HG02678 (cell line): ENCODE measurements at regions not wholly inside any gene's neighbourhood (a gene's known extent, or its start where the extent isn't known, plus 50 kb on each side); places are given as distances from the start of the nearest gene placed in this dataset.

Experiments used
- ATAC-seq: cut with Tn5 transposase; IDR thresholded peaks from one replicate; pipeline ENCODE4 v1.9.1; 2021; ENCODE audit warnings: mild to moderate bottlenecking, moderate library complexity; ENCODE audit not compliant: unreplicated experiment

DNA sequence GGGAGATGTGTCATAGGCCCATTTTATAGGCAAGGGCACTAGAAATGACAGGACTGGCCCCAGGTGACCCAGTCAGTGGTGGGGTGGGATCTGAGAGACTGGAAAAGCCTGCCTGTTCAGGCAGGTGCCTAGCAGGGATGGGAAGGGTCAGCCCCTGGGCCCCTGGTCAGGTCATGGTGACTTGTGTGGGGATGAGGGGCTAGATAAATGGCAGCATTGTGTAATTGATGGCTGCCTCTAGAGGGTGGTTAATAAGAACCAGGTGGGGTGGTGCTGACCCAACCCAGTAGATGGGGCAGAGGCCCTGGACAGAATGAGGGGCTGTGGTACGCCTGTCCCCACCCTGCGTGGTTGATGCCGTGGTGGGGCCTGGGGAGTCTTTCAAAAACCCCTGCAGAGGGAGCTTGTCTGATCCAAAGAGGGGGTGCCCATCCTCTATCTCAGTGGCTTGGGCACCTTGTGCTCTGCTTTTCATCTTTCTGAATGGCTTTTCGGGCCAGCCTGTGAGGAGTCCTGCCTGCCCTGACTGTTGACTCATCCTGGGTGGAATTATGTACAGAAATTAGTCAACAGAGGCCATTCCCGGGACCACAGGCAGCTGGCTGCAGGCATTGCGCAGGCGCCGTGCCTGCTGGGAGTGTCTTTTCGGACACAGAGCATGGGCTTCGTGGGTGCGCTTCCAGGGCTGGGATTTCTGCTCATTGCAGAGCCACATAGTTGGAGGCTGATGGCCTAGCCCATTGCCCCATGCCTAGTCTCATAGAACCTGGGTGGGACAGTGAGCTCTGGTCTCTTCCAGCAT lies 93.6 kb upstream of the PITX1 start:
- no peak for ATAC-seq

DNA sequence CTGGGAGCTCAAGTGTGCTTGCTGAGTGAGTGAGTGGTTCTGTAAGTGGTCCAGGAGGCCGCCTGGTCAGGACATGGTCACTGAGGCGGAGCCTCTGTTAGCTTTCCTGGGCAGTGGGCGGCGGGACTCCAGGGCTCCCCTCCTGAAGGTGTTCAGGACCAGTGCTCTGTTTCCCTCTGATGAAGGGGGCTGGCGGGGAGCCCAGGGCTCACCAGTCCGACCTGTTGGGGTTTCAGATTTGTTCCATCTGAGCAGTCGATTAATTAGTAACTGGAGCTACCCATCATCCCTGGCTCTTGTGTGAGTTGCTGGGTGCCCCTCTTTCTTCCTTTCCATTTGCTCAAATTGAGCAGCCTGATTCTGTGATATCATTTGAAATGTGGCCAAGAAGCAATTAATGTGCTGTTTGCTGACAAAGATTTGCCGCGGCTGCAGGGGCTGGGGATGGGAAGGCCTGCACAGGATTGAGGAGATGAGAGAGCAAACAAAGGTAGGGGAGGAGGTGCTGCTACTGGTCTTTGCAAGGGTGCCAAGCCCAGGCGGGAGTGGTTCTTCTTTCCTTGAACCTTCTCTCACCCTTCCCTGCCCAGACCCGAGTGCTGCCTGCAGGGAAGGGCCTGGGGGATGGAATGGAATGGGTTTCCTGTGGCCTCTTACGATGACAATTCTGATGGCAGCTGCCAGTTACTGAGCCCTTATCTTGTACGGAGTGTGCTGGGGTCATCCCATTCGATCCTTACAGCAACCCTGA lies 92.8 kb upstream of the PITX1 start:
- no peak for ATAC-seq

- no peak for ATAC-seq
Measured at GRCh38 chr5:135124724-135125123, 90.7 kb upstream of the PITX1 start.

DNA sequence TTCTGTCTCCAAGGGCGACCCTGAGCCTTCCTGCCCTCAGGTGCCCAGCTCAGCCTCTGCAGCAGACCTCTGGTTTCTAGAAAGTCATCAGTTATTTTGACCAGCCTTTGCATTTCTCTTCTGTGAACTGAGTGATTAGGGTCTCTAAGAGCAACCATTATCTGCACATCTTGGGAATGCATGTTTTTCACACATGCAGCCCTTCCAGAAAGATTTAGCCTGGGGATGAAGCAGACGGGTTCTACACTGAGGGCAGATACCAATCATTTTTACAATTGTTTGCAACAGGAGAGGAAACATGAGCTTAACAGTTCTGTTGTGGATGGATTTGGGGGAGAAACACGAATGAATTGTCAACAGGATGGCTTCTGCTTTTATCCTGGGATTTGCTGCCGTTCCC lies 90.1 kb upstream of the PITX1 start:
- no peak for ATAC-seq

GRCh38 chr5:135122797-135123196 lies 88.8 kb upstream of the PITX1 start:
- no peak for ATAC-seq

DNA sequence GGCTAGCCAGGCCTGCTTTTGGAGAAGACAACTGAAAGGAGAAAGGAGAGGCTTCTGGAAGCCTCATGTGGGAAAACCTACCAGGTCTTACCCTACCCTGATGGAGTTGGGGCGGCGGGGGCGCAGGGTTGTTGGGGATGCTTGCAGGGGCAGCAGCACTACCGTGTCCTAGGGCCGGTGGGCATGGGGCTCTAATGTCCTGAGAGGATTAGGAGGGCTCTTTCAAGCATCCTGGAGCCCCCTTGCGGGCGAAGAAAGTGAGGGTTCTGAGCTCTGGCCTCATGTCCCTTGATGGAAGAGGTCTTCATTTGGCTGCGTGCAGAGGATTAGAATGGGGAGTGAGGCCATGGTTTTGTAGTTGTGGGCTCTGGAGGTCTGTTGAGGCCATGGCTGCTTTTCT lies 86.9 kb upstream of the PITX1 start:
- no peak for ATAC-seq

DNA sequence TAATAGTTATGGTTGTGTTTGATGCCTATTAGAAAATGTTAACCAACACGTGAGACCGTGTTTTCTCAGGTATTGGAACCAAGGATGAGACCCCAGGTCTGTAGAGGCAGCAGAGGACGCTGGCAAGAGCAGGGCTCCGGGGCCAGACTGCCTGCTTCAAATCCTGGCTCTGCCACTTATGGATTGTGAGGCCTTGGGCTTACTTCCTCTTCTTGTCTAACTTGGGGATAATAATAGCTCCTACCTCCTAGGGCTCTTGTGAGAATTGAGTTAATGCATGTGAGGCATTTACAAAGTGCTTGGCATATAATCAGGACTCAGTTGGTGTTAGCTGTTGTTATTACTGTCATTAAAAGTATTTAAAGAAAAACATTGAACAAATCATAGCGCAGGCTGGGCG lies 85.5 kb upstream of the PITX1 start:
- ATAC-seq, result no peak

- no peak for ATAC-seq
Measured at GRCh38 chr5:135117590-135117989, 83.6 kb upstream of the PITX1 start.

- ATAC-seq, result no peak
Measured at GRCh38 chr5:135116160-135116561, 82.1 kb upstream of the PITX1 start.

DNA sequence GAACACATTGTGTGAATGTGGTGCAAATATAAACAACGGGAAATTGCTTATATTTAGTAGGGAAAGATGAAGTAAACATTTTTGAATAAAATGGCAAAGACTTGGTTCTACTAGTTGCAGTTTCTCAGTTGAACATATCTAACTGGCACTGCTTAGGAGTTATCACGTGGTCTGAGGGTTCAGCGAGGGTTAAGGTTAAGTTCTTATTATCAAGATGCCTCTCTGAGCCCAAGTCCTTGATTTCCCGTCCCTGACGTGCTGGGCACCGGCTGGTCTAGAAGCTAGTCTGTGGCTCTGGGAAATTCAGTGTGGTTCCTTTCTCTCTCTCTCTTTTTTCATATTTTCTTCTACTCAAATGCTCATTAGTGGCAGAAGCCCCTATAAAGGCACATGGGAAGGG lies 81.6 kb upstream of the PITX1 start:
- ATAC-seq, result no peak

DNA sequence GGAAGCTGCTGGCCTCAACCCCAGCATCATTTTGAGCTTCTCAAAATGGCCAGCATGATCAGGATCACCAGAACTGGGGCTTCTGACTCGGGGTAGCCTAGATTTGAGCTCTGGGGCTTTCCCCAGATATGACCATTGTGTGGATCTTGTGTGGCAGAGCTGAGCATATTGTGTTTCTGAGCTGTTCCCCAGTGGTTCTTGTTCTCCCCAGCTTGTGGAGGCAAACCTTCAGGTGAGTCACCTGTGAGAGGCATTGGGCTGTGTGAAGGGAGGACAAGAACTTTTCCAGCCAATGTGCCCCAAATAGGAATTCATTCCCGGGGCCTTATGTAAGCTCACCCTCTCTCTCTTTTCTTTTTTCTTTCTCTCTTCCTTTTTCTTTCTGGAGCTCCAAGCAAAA lies 80.7 kb upstream of the PITX1 start:
- ATAC-seq, result no peak

DNA sequence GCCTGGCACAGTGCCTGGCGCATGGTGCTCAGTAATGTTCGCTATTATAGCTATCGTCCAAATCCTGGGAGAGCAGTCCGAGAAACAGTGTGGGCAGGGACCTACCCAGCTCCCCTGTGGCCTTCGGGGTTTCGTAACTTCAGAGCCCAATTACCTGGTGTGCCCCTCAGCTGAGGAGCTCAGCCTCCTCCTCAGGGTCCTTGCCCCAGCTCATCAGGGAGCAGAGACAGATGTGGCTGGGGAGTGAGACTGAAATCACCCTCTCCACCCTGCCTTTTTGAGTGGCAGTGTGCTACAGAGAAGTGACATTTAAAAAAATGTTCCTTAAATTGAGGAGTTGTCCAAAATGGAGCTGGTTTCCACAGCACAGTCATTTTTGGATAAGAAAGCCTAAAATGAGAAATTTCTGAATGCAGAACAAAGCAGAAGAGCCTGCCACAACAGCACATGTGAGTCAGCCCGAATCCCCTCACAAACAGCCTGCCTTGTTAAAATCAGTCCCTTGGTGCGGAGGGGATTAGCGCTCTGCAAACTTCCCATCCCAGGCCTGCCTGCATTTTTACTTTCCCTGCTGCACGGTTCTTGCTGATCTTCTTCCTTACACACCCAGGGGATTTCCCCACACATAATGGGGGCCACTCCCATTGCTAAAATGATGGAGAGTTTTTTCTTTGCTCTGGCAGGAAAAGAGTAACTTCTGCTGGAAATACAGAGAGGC lies 78.1 kb upstream of the PITX1 start:
- no peak for ATAC-seq

GRCh38 chr5:135110785-135111596 lies 77.0 kb upstream of the PITX1 start:
- ATAC-seq, result no peak

GRCh38 chr5:135108992-135109391 lies 75.0 kb upstream of the PITX1 start:
- ATAC-seq, result no peak

DNA sequence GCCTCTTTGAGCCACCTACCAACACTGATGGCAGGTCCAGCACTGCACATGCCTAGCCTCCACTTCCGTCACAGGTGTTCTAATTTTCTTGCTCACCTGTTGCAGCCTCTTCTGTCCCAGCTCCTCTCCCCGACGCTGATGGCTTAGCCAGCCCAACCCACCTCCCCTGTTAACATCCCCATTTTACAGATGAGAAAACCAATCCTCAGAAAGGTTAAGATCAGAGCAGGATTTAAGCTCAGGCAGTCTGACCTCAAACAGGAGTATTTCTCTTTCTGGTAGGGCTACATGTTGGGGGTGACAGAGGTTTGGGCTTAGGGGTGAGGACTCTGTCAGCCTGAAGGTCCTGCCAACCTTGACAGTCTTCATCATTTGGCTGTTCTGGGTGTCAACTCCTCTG lies 74.5 kb upstream of the PITX1 start:
- no peak for ATAC-seq

DNA sequence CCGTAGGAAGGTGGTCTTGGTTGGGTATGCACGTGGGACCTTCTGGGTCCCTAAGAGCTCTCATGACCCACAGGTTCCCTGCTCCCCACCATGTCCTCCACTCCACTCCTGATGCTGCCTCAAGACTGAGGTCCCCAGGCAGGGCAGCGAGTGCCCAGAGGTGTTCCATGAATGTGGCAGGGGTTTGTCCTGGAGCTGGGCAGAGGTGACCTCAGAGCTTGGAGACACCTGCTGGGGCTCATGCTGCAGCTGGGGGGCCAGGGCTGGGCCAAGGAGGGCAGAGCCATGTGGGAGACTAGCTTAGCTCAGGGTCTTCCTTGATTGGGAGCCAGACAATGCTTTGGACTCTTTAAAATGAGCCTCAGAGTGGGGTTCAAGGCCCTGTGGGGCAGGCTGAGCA lies 74.0 kb upstream of the PITX1 start:
- ATAC-seq, result no peak

- no peak for ATAC-seq
Measured at GRCh38 chr5:135106610-135107471, 72.8 kb upstream of the PITX1 start.

DNA sequence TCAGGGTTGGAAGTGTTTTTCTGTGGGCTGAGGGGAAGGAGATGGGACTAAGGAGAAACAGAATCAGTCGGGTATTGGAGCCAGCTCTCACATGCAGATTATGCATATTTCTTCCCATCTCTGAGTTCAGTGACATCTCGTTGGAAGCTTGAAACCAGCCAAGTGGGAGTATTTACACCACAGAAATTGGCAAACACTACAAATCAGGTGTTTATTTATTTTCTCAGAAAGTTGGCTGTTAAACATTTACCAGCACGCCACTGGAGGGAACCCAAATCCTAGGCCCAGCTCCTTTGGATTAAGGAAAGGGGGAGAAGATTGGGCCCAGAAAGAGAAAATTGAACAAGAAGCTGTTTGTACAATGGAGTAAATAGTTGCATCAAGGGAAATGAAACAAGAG lies 72.1 kb upstream of the PITX1 start:
- ATAC-seq, result no peak

GRCh38 chr5:135105105-135105484 lies 71.1 kb upstream of the PITX1 start:
- ATAC-seq, result no peak

DNA sequence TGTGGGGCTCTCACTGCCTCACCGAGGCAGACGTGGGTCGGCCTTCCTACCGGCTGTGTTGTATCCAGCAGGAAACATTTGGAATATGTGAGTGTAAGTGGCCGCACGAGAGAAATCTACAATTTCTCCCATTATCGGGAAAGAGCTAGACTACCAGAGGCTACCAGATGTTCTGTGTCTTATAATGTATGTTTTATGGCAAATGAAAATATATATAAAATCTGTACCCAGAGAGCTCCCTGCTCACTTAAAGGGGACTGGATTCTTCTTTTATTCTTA lies 69.5 kb upstream of the PITX1 start:
- no peak for ATAC-seq
